ENCODE measurements at regions not wholly inside any gene's neighbourhood (a gene's known extent, or its start where the extent isn't known, plus 50 kb on each side); places are given as distances from the start of the nearest gene placed in this dataset.

DNA sequence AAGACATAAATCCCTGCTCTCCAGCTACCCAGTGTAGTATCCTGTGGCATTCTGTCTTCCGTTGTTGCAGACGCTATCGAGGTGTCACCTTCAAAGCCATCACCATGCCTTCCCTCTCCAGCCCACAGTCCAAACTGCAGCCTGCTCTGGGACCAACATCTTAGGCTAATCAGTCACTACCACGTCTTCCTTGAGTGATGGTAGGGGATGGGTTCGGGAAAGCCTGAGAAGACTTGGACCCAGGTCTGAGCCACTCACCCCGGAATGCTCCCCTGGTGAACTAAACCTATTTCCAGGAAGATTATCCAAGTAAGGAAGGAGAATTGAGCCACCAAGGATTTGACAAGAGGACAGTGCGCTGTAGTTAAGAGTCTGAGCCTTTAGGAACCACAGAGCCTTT, 52.9 kb upstream of the IRX1 start:
- TF ChIP-seq, protein P1, sequence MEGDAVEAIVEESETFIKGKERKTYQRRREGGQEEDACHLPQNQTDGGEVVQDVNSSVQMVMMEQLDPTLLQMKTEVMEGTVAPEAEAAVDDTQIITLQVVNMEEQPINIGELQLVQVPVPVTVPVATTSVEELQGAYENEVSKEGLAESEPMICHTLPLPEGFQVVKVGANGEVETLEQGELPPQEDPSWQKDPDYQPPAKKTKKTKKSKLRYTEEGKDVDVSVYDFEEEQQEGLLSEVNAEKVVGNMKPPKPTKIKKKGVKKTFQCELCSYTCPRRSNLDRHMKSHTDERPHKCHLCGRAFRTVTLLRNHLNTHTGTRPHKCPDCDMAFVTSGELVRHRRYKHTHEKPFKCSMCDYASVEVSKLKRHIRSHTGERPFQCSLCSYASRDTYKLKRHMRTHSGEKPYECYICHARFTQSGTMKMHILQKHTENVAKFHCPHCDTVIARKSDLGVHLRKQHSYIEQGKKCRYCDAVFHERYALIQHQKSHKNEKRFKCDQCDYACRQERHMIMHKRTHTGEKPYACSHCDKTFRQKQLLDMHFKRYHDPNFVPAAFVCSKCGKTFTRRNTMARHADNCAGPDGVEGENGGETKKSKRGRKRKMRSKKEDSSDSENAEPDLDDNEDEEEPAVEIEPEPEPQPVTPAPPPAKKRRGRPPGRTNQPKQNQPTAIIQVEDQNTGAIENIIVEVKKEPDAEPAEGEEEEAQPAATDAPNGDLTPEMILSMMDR (IDR thresholded peaks at IDR 0.05), result no peak
- ATAC-seq (ENCODE audit: low FRiP score) (no peak), DNase-seq (ENCODE audit: low spot score) (no peak)

DNA sequence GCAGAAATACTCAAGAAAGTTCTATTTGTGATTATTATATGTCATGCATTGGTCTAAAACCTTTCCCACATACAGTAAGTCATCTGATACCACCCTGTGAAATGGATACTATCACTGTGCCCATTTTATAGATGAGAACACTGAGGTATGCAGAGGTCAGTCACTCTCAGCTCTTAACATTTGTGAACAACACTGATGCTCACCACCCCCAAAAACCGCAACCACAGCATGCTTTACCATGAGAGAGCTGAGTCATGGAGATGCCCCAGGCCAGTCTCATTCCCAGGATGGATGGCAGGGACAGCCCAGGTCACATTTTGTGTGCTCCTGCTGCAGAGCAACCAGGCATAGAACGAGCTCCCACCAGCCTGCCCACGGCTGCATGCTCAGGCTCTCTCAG, 53.5 kb upstream of the IRX1 start:
- no peak for ATAC-seq (ENCODE audit: low FRiP score)
- no peak for DNase-seq (ENCODE audit: low spot score)
- TF ChIP-seq, protein P1 (IDR thresholded peaks at IDR 0.05), result no peak

DNA sequence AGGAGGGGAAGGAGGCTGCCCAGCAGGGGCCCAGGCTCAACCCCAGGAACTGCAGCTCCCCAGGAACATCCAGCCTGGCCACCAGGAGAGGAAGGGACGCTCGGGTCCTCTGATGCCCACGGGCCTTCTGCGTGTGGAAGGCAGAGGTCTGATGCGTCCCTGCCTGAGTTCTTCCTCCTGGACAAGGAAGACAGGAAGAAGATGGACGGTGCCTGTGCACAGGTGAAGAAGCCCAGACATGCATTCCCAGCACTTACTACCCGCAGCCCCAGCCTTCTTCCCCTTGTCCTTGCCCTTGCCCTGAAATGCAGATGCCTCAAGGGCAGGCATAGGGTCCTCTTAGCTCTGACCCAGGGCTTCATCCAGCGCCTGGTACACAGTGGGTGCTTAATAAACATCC, 56.7 kb upstream of the IRX1 start:
- DNase-seq (ENCODE audit: low spot score) (no peak), ATAC-seq (ENCODE audit: low FRiP score) (no peak)
- TF ChIP-seq, protein P1 (IDR thresholded peaks at IDR 0.05), result no peak

DNA sequence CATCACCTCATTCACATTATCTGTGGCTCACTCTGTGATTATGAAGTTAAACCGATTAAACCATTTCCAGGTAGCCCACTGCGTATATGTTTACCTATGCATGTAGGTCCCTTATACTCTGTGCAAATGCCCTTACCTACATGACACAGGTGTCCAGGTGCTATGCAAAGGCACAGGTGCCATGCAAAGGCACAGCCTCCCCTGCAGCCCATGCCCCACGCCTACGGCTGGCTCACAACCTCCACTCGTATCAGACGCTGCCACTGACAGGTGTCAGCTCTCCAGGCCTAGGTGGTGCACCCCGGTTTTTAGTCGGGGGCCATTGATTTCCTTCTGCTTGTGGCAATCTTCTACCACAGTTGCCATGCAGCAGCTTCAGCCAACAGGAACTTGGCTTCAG, 57.7 kb upstream of the IRX1 start:
- TF ChIP-seq, protein P1 (IDR thresholded peaks at IDR 0.05), result no peak
- ATAC-seq (ENCODE audit: low FRiP score), result no peak

DNA sequence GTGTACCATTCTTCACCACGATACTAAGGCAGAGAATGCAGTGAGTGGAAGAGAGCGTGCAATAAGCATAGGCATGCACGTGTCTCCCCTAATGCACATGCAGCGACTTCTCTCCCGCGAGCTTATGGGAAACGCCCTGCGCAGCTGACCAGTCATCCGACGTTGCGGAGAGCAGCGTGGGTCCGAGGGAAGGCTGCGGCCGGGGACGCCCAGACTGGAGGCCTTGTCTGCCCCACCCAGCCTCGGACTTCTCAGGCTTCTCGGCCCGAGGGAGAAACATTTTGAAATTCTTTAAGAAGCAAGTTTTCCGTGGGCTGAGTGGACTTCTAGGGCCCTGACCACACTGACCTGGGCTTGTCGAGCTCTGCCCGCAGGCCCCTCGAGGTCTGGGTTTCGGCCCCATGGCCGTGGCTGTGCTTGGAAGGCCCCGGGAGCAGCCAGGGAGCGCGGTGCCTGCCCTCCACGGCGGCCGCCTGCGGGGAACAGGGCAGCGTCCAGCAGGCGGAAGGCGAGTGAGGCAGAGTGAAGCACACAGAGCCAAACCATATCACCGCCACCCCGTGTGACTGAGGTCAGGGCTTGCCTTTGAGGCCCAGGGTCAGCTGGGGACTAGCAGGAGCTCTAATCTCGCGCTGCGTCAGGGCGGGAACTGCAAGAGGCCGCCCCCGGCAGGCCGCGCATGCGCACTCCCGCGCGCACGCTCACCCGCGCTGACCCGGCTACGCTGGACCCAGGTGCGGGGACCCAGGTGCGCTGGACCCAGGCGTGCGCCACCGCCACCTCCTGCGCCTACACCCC, 60.0 kb upstream of the IRX1 start:
- TF ChIP-seq, protein P1 (IDR thresholded peaks at IDR 0.05), result no peak
- no peak for DNase-seq (ENCODE audit: low spot score)
- ATAC-seq (ENCODE audit: low FRiP score), result no peak

More for the DNA sequence above, 57.7 kb upstream of the IRX1 start:
- DNase-seq (ENCODE audit: low spot score), result no peak

DNA sequence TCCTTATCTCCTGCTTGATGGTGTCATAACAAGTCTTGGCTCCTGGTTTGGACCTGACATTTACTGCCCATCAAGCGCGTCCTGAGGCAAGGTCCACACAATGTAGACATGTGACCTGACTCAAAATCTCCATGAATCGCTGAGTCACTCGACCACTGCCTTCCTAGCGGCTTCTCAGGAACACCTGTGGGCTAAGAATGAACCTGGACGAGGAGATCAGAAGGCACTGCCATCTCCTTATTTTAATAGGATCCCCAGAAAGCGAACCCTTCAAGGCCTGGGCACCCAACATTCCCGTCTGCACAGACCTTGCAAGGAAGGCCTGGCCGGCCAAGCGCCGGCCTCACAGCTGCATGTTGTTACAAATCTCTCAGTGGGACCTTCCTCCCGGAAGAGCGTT, 60.6 kb upstream of the IRX1 start:
- TF ChIP-seq, protein P1 (IDR thresholded peaks at IDR 0.05), result no peak
- ATAC-seq (ENCODE audit: low FRiP score), result no peak
- no peak for DNase-seq (ENCODE audit: low spot score)

DNA sequence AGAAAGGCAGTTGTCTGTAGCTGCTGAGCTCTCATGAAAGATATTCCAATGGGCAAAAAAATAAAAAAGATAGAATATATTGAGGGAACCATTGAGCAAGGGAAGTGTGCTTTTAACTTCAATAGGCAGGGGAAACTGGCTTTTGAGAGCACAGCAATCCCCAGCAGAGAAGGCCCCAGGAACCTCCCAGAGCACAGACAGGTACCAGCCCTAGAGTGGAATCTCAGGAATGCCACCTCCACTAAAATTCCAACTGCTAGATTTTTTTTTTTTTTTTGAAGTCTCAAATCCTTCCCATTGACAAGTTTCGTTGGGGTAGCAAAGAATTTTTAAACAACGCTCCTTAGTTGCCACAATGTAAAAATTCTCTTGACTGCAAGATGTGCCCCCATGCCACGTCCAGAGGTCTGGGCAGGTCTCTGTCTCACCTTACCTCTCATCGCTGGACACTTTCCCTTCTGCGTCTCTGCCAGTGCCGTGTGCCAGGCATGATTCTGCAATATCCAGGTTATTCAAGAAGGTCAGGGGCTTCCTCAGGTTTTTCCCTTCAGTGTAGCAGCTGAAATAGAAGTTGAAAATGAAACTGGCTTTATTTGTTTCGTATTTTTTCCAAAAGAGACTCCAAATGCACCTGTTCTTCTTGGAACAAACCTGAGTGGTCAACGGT, 64.2 kb upstream of the IRX1 start:
- DNase-seq (ENCODE audit: low spot score) (no peak), ATAC-seq (ENCODE audit: low FRiP score) (no peak)
- TF ChIP-seq, protein P1 (IDR thresholded peaks at IDR 0.05), result no peak
